Trophoblast cell (in vitro differentiated cells and primary cell): ENCODE measurements at regions not wholly inside any gene's neighbourhood (a gene's known extent, or its start where the extent isn't known, plus 50 kb on each side); places are given as distances from the start of the nearest gene placed in this dataset.

ENCODE experiments used
- DNase-seq, 2 donors: peaks; one replicate each; pipeline ENCODE4 v3.0.0-alpha.2; 2016
- H2AFZ ChIP-seq: 2 replicates; pipeline ENCODE4 v1.6.1; 2013; ENCODE audit warnings: low read length, moderate library complexity, mild to moderate bottlenecking; ENCODE audit not compliant: insufficient read depth, poor library complexity
- H2AK5ac ChIP-seq: 2 replicates; pipeline ENCODE4 v1.6.1; 2013; ENCODE audit warnings: mild to moderate bottlenecking, low read length
- H2BK120ac ChIP-seq: 2 replicates; pipeline ENCODE4 v1.6.1; 2013; ENCODE audit warnings: low read length, mild to moderate bottlenecking, moderate library complexity; ENCODE audit not compliant: insufficient read depth, poor library complexity
- H2BK12ac ChIP-seq: 2 replicates; pipeline ENCODE4 v1.6.1; 2013; ENCODE audit warnings: mild to moderate bottlenecking, low read length, moderate library complexity
- H2BK5ac ChIP-seq: 2 replicates; pipeline ENCODE4 v1.6.1; 2013; ENCODE audit warnings: low read length, low read depth, moderate library complexity, mild to moderate bottlenecking; ENCODE audit not compliant: poor library complexity
- H3K14ac ChIP-seq: 2 replicates; pipeline ENCODE4 v1.6.1; 2013; ENCODE audit warnings: mild to moderate bottlenecking, low read length
- H3K18ac ChIP-seq: 2 replicates; pipeline ENCODE4 v1.6.1; 2013; ENCODE audit warnings: mild to moderate bottlenecking, low read length
- H3K23ac ChIP-seq: 2 replicates; pipeline ENCODE4 v1.6.1; 2013; ENCODE audit warnings: low read length
- H3K27ac ChIP-seq: 2 replicates; pipeline ENCODE4 v1.5.1; 2013; ENCODE audit warnings: low read depth, mild to moderate bottlenecking, inconsistent platforms, low read length, moderate library complexity
- H3K27me3 ChIP-seq: 2 replicates; pipeline ENCODE4 v1.6.1; 2013; ENCODE audit warnings: inconsistent platforms, mild to moderate bottlenecking, low read length, moderate library complexity; ENCODE audit not compliant: insufficient read depth
- H3K36me3 ChIP-seq, 2 experiments: 1 replicate in 1 of 2; 2 replicates in 1 of 2; pipeline ENCODE4 v1.6.1; 2013; ENCODE audit warnings: low read length in 2 of 2, mild to moderate bottlenecking in 2 of 2, moderate library complexity in 1 of 2; ENCODE audit not compliant: insufficient read depth in 2 of 2, control insufficient read depth in 1 of 2
- H3K4ac ChIP-seq: 2 replicates; pipeline ENCODE4 v1.6.1; 2013; ENCODE audit warnings: low read depth, mild to moderate bottlenecking, low read length, moderate library complexity
- H3K4me1 ChIP-seq, 2 experiments: 1 replicate in 1 of 2; 2 replicates in 1 of 2; pipeline ENCODE4 v1.6.1; 2013; ENCODE audit warnings: low read length in 2 of 2, mild to moderate bottlenecking in 2 of 2, moderate library complexity in 1 of 2; ENCODE audit not compliant: insufficient read depth in 2 of 2, control insufficient read depth in 1 of 2
- H3K4me2 ChIP-seq: 2 replicates; pipeline ENCODE4 v1.6.1; 2013; ENCODE audit warnings: inconsistent platforms, mild to moderate bottlenecking, low read length, moderate library complexity
- H3K4me3 ChIP-seq: 2 replicates; pipeline ENCODE4 v1.5.1; 2013; ENCODE audit warnings: mild to moderate bottlenecking, low read depth, low read length, inconsistent platforms
- H3K79me1 ChIP-seq: one replicate; pipeline ENCODE4 v1.6.1; 2013; ENCODE audit warnings: low read length
- H3K79me2 ChIP-seq: 2 replicates; pipeline ENCODE4 v1.6.1; 2013; ENCODE audit warnings: low read length, mild to moderate bottlenecking; ENCODE audit not compliant: control insufficient read depth, insufficient read depth, poor library complexity
- H3K9ac ChIP-seq: 2 replicates; pipeline ENCODE4 v1.6.1; 2013; ENCODE audit warnings: mild to moderate bottlenecking, low read length
- H3K9me3 ChIP-seq: 2 replicates; pipeline ENCODE4 v1.6.1; 2013; ENCODE audit warnings: low read depth, mild to moderate bottlenecking, control low read depth, inconsistent platforms, low read length; ENCODE audit not compliant: insufficient read depth
- H4K12ac ChIP-seq: 2 replicates; pipeline ENCODE4 v1.6.1; 2013; ENCODE audit warnings: low read depth, mild to moderate bottlenecking, low read length, moderate library complexity
- H4K8ac ChIP-seq: 2 replicates; pipeline ENCODE4 v1.6.1; 2013; ENCODE audit warnings: low read depth, mild to moderate bottlenecking, low read length, moderate library complexity
- H4K91ac ChIP-seq: one replicate; pipeline ENCODE4 v1.6.1; 2013; ENCODE audit warnings: low read depth, mild to moderate bottlenecking, low read length, moderate library complexity
- WGBS: extraction: QIAGEN DNeasy Blood & Tissue Kit; methylation state at CpG from one replicate; pipeline ENCODE4 v1.1.7; 2013; ENCODE audit warnings: missing lambda C conversion rate; ENCODE audit not compliant: insufficient read length, insufficient coverage; ENCODE audit errors: extremely low coverage; 5-methylcytosine and 5-hydroxymethylcytosine counted together

DNA sequence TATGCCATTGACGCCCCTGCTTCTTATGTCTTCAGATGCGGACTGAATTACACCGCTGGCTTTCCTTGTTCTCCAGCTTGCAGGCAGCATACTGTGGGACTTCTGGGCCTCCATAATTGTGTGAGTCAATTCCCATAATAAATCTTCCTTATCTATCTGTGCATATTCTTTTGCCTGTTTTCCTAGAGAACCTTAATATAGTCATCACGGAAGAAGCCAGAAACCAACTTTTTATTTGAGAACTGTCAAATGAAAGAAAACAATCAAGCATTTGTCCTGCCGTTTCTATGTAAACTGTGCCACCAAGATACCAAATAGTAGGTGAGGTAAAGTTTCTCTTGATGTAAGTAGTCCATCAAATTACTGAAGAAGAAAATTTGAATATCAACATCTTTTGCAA, 51.8 kb upstream of the B3GALNT1 start:
- no peaks in the 10 kb centered on the region for H3K36me3 ChIP-seq
- no peaks in the 10 kb centered on the region for H3K9me3 ChIP-seq
- no peak overlapping the region for H3K14ac ChIP-seq
- H3K23ac ChIP-seq = no peak overlapping the region
- no peaks in the 10 kb centered on the region for H3K4me1 ChIP-seq
- H2AK5ac ChIP-seq = no peak overlapping the region
- WGBS = no CpG with 5 or more reads among the region's 5 CpGs
- H4K91ac ChIP-seq = no peak overlapping the region
- H3K79me2 ChIP-seq = no peaks in the 10 kb centered on the region
- no peak overlapping the region for H3K9ac ChIP-seq
- H2BK5ac ChIP-seq = no peak overlapping the region
- H2BK120ac ChIP-seq = no peak overlapping the region
- no peak overlapping the region for H3K27ac ChIP-seq
- H3K4ac ChIP-seq = no peak overlapping the region
- no peaks in the 10 kb centered on the region for H3K79me1 ChIP-seq
- DNase-seq = no peak
- H4K12ac ChIP-seq = no peak overlapping the region
- no peak overlapping the region for H3K4me3 ChIP-seq
- no peak overlapping the region for H3K4me2 ChIP-seq
- no peaks in the 10 kb centered on the region for H3K27me3 ChIP-seq
- H4K8ac ChIP-seq = no peak overlapping the region
- no peak overlapping the region for H2AFZ ChIP-seq
- no peak overlapping the region for H3K18ac ChIP-seq
- H2BK12ac ChIP-seq = no peak overlapping the region

DNA sequence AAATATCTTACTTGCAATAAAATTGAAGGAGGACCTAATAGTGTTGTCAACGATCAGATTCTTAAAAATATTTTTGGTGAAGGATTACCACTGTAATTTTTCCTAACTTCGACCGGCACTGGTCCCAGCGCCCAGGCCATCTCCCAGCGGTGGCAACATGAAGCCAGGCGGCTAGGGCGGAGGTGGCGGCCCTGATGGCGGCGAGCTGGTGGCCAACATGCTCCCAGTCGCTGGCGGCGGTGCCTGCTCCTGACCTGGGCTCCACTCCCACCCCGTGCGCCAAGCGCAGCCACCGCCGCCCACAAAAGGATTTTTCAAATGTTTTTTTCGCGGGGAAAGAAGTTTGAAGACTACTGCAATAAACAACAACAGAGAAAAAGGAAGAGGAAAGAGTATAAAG, 56.5 kb upstream of the B3GALNT1 start:
- no peak overlapping the region for H3K4me3 ChIP-seq

DNA sequence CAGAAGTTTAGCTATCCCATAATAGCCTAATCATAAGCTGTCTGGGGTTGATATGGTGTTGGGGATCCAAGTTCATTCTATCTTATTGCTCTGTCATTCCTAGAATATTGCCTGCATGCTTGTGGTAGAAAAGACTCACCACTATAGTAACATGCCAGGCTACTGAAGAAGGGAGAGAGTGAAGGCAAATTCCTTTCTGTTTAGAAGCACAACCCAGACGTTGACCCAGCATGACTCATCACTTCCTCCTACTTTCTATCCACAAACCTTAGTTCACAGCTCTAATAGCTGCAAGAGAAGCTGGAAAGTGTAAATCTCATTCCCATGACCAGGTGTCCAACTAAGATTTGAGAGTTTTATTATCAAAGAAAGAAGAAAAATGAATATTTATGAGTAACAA, 57.8 kb upstream of the NMD3 start:
- H3K4me1 ChIP-seq = no peaks in the 10 kb centered on the region
- H3K4me2 ChIP-seq = no peak overlapping the region
- no peak overlapping the region for H3K23ac ChIP-seq
- no peak overlapping the region for H3K4me3 ChIP-seq
- H2AFZ ChIP-seq = no peak overlapping the region
- H4K8ac ChIP-seq = no peak overlapping the region
- no peaks in the 10 kb centered on the region for H3K79me1 ChIP-seq
- no peak overlapping the region for H3K27ac ChIP-seq
- H3K4ac ChIP-seq = no peak overlapping the region
- H2BK5ac ChIP-seq = no peak overlapping the region
- no peak overlapping the region for H3K18ac ChIP-seq
- no peak overlapping the region for H2BK12ac ChIP-seq
- H4K12ac ChIP-seq = no peak overlapping the region
- no peak overlapping the region for H3K9ac ChIP-seq
- no peak overlapping the region for H2AK5ac ChIP-seq
- H3K79me2 ChIP-seq = no peaks in the 10 kb centered on the region
- H3K36me3 ChIP-seq = no peaks in the 10 kb centered on the region
- no CpG with 5 or more reads among the region's 1 CpG for WGBS
- no peak overlapping the region for H3K14ac ChIP-seq
- H3K9me3 ChIP-seq = peaks cover 1% of the 10 kb centered on the region
- peak; percentile 62 to 90 for DNase-seq
- H2BK120ac ChIP-seq = no peak overlapping the region
- H4K91ac ChIP-seq = no peak overlapping the region
- no peaks in the 10 kb centered on the region for H3K27me3 ChIP-seq

More for the DNA sequence above, 56.5 kb upstream of the B3GALNT1 start:
- Histone ChIP-seq H2BK5ac (no peak overlapping the region), H4K8ac (no peak overlapping the region), H3K14ac (no peak overlapping the region), H3K79me2 (no peaks in the 10 kb centered on the region), H3K4ac (no peak overlapping the region), H4K12ac (no peak overlapping the region), H2AFZ (no peak overlapping the region), H2AK5ac (no peak overlapping the region), H3K18ac (no peak overlapping the region), H3K23ac (no peak overlapping the region), H2BK120ac (no peak overlapping the region), H3K36me3 (no peaks in the 10 kb centered on the region), H2BK12ac (no peak overlapping the region), H4K91ac (no peak overlapping the region), H3K4me1 (no peaks in the 10 kb centered on the region), H3K4me2 (no peak overlapping the region), H3K9me3 (peaks cover 1% of the 10 kb centered on the region), H3K9ac (no peak overlapping the region), H3K27ac (no peak overlapping the region), H3K79me1 (no peaks in the 10 kb centered on the region), H3K27me3 (no peaks in the 10 kb centered on the region)
- WGBS = no CpG with 5 or more reads among the region's 20 CpGs
- DNase-seq = no peak

DNA sequence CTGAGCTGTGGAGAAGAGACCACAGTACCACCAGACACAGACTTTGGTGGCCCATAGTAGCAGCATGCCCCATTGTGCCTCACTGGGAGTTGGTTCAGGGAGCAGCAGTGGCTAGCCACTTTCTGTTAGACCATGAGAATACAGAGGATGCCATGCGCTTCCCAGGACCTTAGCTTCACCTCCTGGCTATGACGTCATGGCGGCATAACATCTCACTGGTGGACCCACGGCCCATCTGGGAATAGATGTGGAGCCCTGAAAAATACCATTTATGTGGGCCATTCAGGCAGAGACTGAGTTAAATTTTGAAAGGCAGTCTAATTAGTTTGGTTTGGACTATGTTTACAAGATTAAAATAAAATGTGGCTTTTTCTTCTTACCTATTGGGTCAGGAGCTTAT, 55.1 kb upstream of the NMD3 start:
- Histone ChIP-seq H3K18ac (no peak overlapping the region), H3K79me2 (no peaks in the 10 kb centered on the region), H4K12ac (no peak overlapping the region), H2BK5ac (no peak overlapping the region), H3K27me3 (no peaks in the 10 kb centered on the region), H3K4ac (no peak overlapping the region), H3K27ac (no peak overlapping the region), H2AK5ac (no peak overlapping the region), H3K23ac (no peak overlapping the region), H3K14ac (no peak overlapping the region), H3K36me3 (no peaks in the 10 kb centered on the region), H2BK12ac (no peak overlapping the region), H3K9me3 (peaks cover 1% of the 10 kb centered on the region), H3K4me1 (no peaks in the 10 kb centered on the region), H4K8ac (no peak overlapping the region), H2BK120ac (no peak overlapping the region), H2AFZ (no peak overlapping the region), H3K79me1 (no peaks in the 10 kb centered on the region), H3K4me3 (no peak overlapping the region), H3K9ac (no peak overlapping the region), H3K4me2 (no peak overlapping the region), H4K91ac (no peak overlapping the region)
- DNase-seq = no peak
- WGBS = no CpG with 5 or more reads among the region's 4 CpGs
